C4-2B (cell line): ENCODE measurements at regions not wholly inside any gene's neighbourhood (a gene's known extent, or its start where the extent isn't known, plus 50 kb on each side); places are given as distances from the start of the nearest gene placed in this dataset.

ENCODE experiments used
- H3K27ac ChIP-seq: fragments of 450-650 bp; 2 replicates; pipeline ENCODE4 v1.5.1; 2017
- CTCF ChIP-seq: fragments of 450-650 bp; conservative IDR thresholded peaks from 2 replicates; pipeline ENCODE4 v1.5.1; 2017; ENCODE audit warnings: mild to moderate bottlenecking
- ZFX ChIP-seq: fragments of 450-650 bp; IDR thresholded peaks from 2 replicates; pipeline ENCODE4 v1.6.1; 2017

- no peak overlapping the region for H3K27ac ChIP-seq
- TF ChIP-seq ZFX, result no peak
- no peak for TF ChIP-seq CTCF
These were observed 233.5 kb downstream of the DHX35 start for GRCh38 chr20:39195582-39196021.

GRCh38 chr20:39190666-39191570 lies 228.8 kb downstream of the DHX35 start:
- no peak overlapping the region for H3K27ac ChIP-seq
- no peak for TF ChIP-seq ZFX
- TF ChIP-seq CTCF, result no peak

GRCh38 chr20:39188266-39188765 lies 226.2 kb downstream of the DHX35 start:
- no peak overlapping the region for H3K27ac ChIP-seq
- TF ChIP-seq CTCF (no peak), ZFX (no peak)

- no peak for TF ChIP-seq ZFX
- no peak for TF ChIP-seq CTCF
- no peak overlapping the region for H3K27ac ChIP-seq
These were observed 219.3 kb downstream of the DHX35 start for GRCh38 chr20:39181490-39181889.

- H3K27ac ChIP-seq, result no peak overlapping the region
- TF ChIP-seq ZFX, result no peak
- TF ChIP-seq CTCF, result no peak
These were observed 214.3 kb downstream of the DHX35 start for GRCh38 chr20:39176457-39176856.

GRCh38 chr20:39170896-39171463 lies 208.8 kb downstream of the DHX35 start:
- H3K27ac ChIP-seq, result no peak overlapping the region
- no peak for TF ChIP-seq ZFX
- TF ChIP-seq CTCF, result no peak

GRCh38 chr20:39165099-39165498 lies 203.0 kb downstream of the DHX35 start:
- TF ChIP-seq ZFX (no peak), CTCF (no peak)
- no peak overlapping the region for H3K27ac ChIP-seq
